CD4-positive, alpha-beta T cell treated with Interleukin-17A for 4 hours (primary cell): ENCODE measurements at regions not wholly inside any gene's neighbourhood (a gene's known extent, or its start where the extent isn't known, plus 50 kb on each side); places are given as distances from the start of the nearest gene placed in this dataset.
"Not testable (repeated sequence)": the region's sequence is repeated elsewhere in the genome, so short reads cannot be mapped to it uniquely, and the experiment has no call there.

ENCODE experiments used
- DNase-seq: peaks from one replicate; pipeline ENCODE4 v3.0.0-alpha.2; 2020; ENCODE audit warnings: mixed read lengths

DNA sequence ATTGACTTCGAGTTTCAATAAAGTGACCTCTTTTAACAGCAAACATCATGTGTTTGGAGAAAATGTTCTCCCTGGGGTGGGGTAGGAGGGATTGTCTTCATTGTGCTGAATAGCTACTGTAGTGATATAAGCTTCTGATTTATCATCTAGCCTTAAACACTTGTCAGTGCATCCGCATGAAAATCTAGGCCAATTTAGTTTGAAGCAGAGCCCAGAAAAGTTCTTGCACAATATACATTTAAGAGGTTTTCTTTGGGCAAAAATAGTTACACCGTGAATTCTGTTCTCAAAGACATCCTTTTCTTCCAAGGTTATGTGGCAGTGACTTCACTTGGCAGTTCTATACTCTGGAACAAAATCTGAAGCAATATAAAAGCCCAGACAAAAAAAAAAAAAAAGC lies 136.0 kb upstream of the IFNG-AS1 start:
- no peak for DNase-seq

DNA sequence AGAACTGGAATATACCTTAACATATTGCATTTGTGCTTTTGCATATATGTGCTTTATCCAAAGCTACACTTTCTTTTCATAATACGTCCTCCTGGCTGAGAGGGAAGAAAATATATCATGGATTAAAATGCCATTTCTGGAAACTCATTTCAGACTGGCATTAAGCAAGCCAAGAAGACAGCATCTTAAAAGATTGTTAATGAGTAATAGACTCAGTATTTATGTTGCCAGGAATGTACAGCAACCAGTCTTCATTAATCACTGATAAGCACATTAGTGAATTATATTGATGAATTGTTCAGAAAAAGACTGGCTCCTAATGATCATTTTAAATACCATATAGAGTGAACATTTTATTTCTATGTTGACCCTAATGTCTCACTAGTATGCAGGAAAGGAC lies 134.9 kb upstream of the IFNG-AS1 start:
- DNase-seq: no peak

DNA sequence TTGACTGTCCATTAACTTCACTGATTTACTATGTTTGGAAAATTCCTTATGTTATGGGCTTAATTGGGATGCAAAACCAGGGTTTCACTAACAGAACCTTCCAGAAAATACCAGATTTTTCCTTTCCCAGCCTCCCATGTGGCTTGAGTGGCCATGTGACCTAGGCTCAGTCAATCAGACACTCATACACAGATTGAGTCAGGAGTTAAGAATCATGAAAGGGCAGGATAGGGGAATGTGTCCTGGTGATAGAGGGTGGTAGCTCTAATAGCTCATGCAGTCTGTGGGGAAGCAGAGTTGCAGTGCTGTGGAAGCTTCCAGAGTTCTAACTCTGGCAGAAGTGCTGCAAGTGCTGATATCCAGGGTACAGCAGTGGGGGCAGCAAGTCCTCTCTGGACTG lies 134.1 kb upstream of the IFNG-AS1 start:
- no peak for DNase-seq

DNA sequence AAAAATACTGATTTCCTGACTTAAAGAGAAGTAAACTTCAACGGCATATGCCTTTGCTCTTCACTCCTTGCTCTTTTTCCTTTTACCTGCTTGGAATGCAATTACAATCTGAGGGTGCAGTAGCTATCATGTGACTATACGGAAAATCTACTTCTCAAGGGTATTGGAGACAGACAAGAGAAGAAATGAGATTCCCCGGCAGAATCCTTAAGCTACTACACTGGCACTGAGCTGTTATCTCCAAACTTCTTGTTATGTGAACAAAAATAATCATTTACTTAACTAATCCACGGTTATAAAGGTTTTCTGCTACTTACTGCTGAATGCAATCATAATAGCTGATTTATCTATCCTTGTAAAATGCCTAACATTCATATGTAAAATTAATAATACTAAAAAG lies 118.0 kb upstream of the IFNG-AS1 start:
- no peak for DNase-seq

DNA sequence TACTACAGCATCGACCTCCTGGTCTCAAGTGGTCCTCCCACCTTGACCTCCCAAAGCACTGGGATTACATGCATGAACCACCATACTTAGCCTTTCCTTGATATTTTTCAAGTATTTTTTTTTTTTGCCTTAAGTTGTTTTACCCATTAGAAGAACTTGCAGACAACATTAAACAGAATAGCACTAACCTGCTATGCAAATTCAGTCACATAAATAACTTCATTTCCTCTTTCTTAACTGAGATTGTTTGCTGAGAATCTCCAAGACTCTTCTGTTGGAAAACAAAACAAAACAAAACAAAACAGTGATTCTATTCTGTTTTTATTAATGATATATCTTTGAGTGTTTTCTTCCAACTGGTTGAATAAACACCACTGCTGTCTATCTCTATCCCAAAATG lies 115.9 kb upstream of the IFNG-AS1 start:
- DNase-seq: no peak

DNA sequence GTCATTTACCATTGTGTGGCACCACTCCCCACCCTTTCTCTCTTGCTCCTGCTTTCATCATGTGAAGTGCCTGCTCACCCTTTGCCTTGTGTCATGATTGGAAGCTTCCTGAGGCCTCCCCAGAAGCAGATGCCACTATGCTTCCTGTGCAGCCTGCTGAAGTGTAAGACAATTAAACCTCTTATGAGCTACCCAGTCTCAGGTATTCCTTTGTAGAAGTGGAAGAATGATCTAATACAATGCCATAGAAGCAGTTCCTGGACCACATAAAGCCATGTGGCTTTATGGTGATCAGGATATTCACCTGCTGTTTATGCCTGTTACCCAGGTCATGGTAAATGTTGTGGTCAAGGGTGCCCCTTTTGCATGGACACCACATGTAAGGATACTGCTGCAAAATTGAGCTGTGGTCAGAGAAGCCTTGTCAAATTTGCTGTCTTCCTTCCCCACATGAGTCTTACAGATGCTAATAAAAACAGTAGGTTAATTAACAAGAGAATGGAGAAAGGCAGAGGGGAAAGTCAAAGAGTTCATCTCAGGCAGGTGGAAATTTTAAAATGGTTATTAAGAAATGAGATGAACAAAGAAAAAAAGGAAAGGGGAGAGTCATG lies 112.8 kb upstream of the IFNG-AS1 start:
- no peak for DNase-seq

DNA sequence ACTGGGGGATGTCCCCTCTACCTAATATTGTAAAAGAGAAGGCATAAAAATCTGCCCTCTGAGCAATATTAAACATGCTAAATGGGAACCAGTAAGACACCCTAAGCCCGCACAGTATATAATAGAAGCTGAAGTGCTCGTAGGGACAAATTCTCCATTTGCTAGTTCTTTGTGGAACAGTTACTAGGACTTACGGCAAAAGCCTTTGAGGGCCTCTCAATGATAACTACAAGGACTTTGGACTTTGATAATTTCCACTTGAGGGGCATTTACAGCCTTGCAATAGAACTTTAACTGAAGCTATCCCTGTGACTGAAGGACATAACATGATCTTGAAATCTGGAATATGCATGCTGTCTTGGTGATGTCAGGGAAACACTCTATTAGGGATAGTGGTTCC lies 111.5 kb upstream of the IFNG-AS1 start:
- DNase-seq: no peak

DNA sequence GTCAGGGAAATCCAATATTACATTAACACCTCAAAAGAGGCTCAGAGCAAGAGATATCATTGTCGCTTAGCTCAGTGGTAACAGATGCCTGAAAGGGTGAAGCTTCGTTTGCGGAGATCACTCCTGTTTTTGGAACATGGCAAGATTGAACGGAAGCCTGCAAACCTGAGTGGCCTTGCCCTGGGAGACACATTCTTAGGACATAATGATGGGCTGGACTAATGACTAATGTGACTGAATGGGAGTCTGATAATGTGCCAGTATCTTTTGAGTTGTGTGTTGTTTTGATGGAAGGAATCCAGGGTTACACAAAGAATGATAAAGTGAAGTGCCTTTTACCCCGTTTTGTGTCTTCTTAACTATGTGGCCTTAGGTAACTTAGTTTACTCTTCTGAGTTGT lies 109.3 kb upstream of the IFNG-AS1 start:
- no peak for DNase-seq

DNA sequence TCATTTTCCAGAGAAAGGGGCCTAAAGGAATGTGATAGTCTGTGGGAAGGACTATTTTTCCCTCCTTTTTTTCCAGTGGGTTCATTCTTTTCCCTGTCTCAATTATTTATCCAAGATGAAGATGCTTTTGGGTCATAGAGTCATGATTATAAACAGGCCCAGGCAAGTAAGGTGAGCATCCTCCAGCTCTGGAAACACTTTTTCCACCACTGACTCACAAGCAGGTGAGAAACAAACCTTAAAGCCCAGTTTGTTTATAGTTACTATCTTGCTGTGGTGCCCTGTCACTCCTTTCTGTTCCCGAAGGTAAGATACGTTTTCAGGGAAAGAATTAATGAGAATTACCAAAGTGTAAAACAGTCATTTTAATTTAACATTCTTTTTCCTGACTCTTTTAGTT lies 107.7 kb upstream of the IFNG-AS1 start:
- DNase-seq: no peak

DNA sequence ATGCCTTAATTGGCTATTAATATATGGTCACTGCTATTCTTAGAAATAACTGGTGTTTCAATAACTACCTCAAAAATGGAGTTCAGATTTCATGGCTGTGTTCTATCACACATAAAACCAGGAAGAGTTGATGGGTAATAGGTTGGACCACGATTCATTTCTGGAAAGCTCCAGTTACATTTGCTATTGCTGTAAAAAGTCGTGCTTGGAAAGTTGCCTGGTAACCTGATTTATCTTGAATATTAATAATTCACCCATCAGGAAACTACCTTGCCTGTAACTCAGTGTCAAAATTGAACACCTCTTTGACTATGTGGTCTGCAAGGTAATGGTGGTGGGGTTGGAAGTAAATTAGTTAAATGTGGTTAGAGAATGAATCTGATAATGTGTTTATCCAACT lies 104.7 kb upstream of the IFNG-AS1 start:
- DNase-seq: no peak

DNA sequence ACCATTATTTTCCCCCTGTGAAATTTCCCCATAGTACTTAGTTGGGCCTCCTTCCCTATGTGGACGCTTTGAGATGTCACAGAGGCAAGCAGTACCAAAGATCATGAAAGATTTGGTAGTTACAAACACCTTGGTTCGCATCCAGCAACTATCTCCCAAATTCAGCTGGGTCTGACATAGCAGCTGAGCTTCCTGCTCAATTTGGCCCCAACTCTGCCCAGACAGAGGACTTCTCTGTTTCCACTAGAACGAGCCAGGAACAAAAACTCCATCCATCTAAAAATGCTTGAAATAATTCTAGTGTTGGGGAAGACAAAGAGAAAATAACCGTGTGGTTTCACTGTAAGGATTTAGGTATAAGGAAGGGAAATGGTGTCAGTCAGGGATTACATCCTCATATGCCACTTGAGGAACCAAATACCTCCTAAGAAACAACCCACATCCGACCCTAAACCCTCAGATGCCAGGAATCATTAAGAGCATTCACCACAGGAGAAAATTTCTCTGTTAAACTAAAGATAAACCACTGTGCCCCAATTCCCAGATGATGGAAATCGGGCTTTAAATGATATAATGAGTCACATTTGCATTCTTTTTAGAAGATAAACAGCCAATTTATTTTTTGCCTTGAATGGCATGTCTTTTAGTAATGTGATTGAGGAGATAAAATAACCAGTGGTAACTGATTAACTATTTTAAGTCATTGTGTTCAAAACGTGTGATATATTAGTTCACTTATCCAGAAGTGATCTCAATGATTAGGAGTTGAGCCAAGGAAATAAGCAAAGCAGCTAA lies 103.7 kb upstream of the IFNG-AS1 start:
- DNase-seq: no peak

DNA sequence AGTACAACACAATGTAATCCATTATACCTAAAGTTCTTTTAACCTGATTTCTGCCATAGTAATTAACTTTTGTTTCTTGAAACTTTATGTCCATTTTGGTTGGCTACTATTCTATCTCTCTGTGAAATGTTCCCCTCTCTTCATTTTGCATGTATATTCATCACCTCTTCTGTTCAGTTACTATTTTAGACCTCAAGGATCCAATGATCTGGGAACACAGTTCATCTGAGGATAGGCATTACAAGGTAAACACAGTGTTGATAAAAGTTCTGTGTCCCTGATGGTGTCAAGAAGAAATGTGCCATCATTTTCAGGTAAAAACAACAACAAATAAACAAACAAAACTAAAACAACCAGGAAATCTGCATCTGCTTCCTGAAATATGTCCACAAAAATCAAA lies 102.2 kb upstream of the IFNG-AS1 start:
- DNase-seq: no peak

DNA sequence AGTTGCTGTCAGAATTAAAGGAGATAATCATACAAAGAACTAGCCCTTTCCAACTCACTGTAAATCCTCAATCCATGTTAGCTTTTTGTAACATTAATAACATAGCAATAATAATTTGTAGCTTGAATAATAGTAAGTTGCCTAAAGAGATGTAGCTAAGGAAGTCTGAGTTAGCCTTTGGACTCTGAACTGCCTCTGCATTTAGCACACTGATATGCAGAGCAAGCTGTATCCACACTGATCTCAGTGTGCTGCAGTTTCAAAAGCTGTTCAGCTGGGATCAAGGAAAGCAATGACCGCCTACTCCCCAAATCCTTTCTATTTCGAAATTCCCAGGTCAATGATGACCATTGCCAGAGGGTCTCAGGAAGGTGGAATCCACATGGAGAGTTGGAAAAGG lies 99.3 kb upstream of the IFNG-AS1 start:
- no peak for DNase-seq

DNA sequence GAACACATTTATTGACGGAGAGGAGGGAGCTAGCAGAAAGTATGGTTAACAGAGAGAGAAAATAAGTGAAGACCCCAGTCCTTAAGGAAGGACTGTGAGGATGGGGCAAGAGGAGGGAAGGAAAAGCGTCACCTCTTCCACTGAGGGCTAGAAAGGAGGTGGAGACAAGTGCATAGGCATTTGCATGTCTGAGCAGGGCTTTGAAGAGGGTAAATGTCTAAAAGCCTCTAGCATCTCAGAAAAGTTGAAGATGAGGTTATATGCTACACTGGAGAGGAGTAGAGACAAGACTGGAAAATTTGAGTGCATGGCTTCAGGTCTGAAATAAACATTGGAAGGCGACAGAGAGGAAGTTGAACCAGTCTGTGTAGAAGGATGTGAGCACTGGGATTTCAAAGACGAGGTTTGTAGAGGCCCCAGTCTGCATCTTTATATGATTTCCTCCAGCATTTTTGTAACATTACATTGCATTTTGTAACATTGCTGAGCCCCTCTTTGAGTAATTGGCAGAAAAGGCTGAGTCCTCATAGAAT lies 98.5 kb upstream of the IFNG-AS1 start:
- DNase-seq: no peak

DNA sequence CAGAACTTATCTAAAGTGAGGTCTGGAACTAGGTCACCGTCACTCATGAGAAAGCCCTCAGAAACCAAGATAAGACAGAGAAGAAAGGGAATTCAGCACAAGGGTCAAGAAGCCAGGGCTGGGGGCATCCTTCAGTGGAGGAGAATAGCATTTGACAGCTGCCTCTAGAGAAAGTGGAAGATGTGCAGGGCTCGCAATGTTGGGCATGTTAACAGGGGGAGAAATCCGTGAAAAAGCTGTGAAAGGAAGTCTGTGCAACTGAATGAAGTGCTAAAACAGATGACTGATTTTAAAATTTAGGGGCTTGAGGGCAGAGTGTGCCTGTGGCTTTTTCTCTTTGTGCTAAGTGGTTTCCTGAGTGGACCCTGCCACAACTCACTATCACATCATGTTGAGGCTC lies 97.7 kb upstream of the IFNG-AS1 start:
- no peak for DNase-seq

DNA sequence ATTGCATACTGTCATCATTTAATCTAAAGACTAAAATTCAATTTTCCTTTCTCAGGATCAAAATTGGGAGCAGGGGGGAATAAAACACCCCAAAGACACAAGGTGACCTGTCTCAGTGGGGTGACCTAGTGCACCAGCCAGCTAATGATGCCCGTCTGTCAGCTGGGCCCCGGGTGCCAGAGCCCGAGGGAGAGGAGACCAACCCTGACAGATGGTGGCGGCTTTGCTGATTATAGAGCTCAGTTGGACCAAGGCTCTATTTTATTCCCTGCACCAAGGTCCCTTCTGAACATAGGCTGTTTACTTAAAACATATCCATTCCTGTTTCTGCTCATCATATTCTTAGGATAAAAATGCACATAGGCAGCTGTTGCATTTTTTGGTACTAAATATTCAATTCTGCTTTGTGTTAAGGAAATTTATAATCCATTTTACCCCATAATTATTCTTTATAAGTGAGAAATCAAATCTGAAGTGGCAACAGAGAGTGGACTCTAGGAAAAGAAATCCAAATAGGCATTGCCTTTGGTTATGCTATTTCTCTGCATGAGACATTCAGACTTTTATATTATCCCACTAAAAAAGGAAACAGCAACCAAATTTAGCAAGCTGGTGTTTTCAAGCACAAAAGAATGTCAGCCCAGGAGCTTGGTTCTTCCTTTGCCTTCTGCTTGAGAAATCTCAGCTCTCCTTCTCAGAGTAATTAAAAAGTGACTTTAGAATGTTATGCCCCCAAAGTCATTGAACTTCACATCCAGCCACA lies 96.8 kb upstream of the IFNG-AS1 start:
- no peak for DNase-seq

DNA sequence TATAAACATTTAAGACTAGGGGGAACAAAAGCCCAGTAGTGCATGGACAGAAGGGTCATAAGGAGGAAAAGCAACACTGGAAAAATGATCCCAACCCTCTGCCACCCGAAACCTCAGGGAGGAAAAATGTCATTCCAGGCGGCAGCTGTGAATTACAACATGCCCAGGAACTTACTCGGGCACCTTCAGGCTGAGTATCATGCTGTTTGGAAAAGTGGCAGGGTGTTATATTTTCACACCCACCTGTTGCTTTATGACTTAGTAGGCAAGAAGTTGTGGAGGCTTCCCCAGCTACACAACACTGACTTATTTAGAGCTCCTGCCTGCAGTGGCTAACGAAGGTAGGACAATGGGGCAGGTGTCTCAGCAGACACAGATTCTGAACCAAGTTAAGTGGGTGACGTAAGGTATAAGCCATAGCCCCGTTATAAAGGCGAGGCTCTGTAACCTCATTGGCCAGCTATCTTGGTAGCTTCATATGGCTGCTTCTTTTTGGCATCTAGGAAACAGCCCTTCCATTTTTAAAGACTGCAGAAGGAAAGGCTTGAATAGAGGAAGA lies 96.1 kb upstream of the IFNG-AS1 start:
- no peak for DNase-seq

DNA sequence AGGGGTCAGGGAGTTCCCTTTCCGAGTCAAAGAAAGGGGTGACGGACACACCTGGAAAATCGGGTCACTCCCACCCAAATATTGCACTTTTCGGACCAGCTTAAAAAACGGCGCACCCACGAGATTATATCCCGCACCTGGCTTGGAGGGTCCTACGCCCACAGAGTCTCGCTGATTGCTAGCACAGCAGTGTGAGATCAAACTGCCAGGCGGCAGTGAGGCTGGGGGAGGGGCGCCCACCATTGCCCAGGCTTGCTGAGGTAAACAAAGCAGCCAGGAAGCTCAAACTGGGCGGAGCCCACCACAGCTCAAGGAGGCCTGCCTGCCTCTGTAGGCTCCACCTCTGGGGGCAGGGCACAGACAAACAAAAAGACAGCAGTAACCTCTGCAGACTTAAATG lies 88.8 kb upstream of the IFNG-AS1 start:
- DNase-seq: not testable (repeated sequence)

DNA sequence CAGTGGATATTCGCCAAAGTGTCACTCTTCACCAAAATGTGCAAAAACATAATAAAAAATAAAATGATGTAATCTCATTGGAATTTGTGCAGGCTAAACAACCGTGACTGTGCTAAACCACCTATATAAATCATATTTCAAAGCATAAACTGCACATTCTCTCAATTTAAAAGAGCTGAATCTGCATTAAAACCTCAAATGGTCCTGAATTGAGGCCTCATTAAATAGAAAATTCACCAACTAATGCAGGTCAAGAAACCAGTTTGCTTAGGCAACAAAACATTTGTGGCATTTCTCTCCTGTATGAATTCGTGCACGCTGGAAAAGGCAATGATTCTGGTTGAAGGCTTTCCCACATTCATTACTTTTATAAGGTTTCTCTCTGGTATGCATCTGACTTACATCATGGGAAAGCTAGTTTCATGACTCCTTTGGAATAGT lies 80.1 kb upstream of the IFNG-AS1 start:
- no peak for DNase-seq

DNA sequence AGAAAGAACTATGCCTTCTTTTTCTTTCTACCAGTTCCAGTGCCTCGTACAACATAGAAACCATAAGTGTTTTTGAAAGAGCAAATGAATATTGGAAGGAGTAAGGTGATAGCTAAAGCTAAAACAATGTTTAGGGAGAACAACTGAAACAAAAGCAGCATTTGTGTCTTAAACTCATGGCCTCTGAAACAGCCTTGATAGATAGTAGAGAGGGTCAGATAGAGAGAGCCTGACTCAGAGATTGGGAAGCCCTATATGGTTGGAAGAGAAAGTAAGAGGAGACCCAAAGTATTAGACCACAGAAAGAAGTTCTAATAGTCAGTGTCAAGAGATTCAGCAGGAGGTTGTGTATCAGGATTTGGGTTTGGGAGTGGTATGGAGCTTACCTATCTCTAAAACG lies 79.6 kb upstream of the IFNG-AS1 start:
- DNase-seq: no peak

DNA sequence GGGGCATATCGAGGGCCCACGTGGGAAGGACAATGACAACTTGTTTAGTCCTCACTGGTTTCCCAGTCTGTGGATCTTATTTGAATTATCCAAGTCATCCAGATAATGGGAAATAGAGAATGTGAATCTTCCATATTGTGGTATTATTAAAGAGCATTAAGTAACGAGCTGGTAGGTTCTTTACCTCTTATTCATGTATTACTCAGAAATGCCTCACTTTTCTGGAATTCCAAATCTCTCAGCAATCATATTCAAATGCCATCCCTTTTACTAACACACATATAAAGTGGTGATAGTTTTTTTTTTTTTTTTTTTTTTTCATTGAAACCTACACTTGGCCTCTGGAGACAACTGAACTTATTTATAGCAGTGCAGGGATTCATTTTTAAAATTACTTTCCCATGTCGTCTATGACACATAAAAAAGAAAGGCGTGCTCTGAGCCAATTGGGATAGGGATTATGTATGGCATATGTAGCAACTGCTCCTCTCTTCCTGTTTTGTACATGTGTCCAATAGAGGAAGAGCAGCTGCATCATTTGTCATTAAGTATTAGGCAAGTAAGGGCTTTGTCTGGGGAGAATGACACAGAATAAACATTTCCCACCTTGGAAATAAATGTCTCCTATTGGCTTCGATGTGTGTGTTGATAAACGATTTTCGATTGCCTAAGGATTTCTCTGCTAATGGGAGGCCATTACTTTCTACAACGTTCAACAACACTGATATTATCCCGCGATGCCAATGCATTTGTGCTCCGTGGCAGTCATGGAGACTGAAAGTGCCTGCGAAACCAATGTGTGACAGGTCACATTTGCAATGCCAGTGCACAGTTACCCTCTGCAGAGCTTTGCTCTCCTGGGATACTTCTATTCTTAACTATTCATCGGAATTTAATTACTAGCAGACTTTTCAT lies 78.6 kb upstream of the IFNG-AS1 start:
- no peak for DNase-seq

DNA sequence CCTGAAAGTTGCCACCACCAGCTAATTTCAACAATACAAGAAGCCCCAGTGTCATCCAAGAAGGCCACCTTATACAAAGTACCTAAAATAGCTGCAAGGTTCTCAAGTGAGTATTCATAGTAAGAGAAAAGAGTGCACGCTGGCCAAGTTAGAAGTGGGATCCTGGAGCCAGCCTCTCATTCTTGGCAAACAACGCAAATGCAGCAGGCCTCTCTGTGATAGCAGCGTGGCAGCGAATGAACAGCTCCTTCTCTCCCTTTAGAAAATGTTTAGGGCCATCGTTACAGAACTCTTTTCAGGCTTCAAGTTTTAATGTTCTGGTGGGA lies 78.0 kb upstream of the IFNG-AS1 start:
- DNase-seq: no peak

DNA sequence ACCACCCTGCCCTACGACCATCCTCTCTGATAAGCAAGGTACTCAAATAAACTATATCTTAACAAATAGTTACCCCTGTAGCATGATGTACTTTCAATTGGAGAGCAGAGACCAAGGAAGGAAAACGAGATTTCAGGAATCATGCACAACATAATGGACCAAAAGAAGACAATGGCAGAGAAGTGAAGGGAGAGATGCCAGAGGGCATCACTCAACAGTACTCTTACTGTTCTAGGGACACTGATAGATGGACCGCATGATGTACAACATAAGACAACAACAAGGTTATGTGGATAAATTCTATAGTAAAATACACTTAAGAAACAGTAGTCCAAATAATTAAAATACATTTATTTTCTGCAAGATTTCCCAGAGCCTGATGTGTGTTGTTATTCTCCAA lies 77.5 kb upstream of the IFNG-AS1 start:
- no peak for DNase-seq
